NAMALWA (cell line): ENCODE measurements at regions not wholly inside any gene's neighbourhood (a gene's known extent, or its start where the extent isn't known, plus 50 kb on each side); places are given as distances from the start of the nearest gene placed in this dataset.
"Not testable (repeated sequence)": the region's sequence is repeated elsewhere in the genome, so short reads cannot be mapped to it uniquely, and the experiment has no call there.

Source experiments
- DNase-seq: peaks from one replicate; pipeline ENCODE4 v3.0.0-alpha.2; 2015; ENCODE audit warnings: low spot score

- no peak for DNase-seq
Measured at GRCh38 chr21:35201799-35202198, 152.7 kb upstream of the RUNX1 start.

GRCh38 chr21:35201288-35201687, 152.2 kb upstream of the RUNX1 start:
- no peak for DNase-seq

GRCh38 chr21:35199733-35200015, 150.6 kb upstream of the RUNX1 start:
- no peak for DNase-seq

- no peak for DNase-seq
Measured at GRCh38 chr21:35198982-35199732, 150.1 kb upstream of the RUNX1 start.

- no peak for DNase-seq
Measured at GRCh38 chr21:35198565-35198964, 149.5 kb upstream of the RUNX1 start.

DNA sequence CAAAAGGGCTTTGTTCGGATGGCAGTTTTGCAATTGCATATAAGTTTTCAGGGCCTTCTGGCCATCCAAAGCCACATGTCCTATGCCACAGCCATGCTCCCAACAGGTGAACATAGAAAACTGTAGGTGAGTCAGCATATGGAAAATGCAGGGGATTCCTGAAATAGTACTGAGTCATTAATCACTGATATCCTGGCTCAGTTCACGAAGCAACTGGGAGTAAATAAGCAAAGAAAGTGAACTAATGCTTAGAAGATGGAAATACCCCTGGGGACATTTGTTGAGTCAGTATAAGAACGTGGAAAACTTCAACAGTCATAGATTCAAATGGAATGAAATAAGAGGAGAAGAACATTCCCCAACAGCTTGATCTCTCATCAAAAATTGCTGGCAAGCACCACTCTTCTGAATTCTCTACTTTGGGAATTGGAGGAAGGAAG, 148.9 kb upstream of the RUNX1 start:
- no peak for DNase-seq

- DNase-seq: no peak
Measured at GRCh38 chr21:35197191-35197590, 148.1 kb upstream of the RUNX1 start.

DNA sequence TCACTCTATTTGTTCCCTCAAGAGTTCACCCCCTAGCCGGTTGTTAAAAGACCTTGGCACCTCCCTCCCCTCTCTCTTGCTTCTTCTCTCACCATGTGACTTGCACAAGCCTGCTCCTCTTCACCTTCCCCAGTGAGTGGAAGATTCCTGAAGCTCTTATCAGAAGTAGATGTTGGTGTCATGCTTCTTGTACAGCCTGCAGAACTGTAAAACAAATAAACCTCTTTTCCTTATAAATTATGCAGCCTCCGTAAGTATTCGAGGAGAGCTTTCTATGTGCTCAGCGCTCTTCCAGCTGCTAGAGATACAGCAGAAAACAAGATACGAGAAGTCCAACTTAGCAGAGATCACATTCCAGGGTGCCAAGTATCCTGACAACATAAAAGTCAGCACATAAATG, 147.0 kb upstream of the RUNX1 start:
- DNase-seq: no peak

- no peak for DNase-seq
Measured at GRCh38 chr21:35195232-35195631, 146.1 kb upstream of the RUNX1 start.

DNA sequence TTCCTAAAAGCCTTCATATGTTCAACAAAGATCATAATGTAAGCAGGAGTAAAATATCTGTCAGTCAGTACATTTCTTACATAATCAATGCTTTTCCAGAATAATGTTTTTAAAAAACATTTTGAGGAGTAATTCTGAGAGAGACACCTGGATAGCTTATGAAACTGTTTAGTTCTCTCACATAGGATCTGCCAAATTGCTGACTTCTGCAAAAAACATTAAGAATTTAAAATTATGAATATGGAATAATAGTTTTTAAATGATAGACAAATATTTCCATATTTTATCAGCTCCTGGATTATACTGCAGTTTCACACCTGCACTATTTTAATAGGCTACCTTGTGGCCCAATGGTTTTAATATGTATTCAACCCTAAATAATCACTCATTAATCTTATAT, 142.7 kb upstream of the RUNX1 start:
- DNase-seq: no peak

DNA sequence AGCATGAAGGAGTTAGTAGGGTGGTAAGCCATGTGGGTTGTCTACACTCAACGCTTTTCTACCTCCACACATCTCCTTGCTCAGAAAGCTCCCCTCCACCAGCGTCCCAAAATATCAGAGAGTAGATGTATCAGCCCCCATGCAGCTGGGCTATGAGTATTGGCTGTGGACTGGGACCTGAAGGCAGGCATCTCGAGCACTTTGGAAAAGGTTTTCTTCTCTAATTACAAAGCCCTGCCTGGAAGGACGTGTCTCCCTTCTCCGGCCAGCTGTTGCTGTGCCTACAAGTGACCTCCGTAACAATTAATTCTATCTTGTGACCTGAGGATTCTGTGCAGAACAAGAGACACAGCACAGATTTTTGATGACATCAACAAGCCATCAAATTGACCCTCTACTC, 142.0 kb upstream of the RUNX1 start:
- no peak for DNase-seq

GRCh38 chr21:35190201-35190701, 141.1 kb upstream of the RUNX1 start:
- no peak for DNase-seq

DNA sequence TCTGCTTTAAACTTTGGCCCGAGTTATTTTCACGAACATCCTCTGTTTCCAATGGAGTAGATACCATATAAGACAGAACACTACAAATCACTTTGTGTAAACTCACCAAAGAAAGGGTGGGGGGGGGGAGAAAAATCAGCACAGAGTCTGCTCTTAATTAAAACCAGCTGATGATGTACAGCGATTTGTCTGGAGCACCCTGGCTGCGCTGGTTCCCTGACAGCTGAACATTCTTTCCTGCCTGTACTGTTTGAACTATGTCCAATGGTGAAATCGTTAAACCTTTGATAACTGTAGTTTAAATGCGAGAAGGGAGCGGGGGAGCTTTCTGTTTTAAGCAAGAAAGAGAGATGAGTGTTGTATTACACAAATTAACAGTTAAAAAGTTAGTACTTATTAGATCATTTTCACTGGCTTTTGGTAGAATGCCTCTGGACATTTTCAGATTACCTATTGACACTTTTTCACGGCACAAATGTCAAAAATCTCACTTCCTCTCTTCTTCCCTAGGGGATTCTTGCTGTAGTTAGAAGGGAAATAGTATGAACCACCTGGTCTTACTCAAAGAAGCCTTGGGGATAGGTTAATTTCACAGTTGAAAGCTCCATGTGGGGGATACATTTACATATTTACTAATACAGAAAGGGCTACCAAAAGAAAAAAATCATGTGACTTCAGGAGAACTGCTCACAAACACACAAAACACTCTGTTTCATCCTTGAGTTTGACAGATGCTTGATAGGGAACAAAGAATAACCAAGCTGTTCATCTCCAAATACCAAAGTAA, 140.2 kb upstream of the RUNX1 start:
- DNase-seq: peak; percentile 86

DNA sequence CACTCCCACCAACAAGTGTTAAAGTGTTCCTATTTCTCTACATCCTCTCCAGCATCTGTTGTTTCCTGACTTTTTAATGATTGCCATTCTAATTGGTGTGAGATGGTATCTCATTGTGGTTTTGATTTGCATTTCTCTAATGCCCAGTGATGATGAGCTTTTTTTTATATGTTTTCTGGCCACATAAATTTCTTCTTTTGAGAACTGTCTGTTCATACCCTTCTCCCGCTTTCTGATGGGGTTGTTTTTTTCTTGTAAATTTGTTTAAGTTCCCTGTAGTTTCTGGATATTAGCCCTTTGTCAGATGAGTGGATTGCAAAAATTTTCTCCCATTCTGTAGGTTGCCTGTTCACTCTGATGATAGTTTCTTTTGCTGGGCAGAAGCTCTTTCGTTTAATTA, 134.3 kb upstream of the RUNX1 start:
- DNase-seq: not testable (repeated sequence)

DNA sequence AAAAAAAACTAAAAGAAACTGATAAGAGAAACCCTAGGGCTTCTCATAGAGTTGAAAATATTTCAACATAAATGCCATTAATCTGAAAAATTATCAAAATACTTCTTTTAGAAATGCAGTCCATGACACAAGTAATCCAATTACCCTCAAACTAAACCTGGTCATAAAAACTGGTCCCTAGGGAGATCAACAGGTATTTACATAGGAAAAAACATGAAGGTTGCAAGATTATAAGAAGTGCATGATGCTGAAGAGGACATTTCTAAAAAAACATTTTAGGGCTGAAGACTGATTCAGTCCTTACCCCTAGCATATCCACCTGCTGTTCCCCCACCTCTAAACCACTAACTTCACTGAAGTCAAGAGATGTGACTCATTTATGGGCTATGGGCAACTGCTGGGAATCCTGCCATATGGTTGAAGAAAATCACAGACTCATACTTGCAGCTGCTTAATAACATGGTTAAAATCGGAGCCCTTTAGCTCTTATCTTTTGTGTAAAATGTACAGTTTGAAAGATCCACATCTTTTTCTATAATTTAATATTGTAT, 131.0 kb upstream of the RUNX1 start:
- no peak for DNase-seq

DNA sequence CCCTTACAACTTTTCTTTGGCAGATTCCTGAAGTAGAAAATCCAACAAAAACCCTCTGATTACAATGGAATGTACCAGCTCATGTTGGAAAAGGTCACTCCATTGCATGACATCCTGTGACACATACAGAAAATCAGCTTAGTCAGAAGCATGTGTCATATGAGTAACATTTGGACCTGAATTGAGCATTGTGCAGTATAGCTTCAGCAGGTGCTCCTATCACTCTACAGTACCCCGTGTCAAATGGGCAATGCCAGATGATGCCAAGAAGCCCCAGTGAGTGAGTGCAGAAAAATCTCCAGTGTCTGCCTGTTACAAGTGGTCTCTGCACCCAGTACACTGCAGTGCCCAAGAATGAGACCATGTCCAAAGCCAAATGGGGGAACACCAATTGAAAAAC, 129.7 kb upstream of the RUNX1 start:
- DNase-seq: no peak

DNA sequence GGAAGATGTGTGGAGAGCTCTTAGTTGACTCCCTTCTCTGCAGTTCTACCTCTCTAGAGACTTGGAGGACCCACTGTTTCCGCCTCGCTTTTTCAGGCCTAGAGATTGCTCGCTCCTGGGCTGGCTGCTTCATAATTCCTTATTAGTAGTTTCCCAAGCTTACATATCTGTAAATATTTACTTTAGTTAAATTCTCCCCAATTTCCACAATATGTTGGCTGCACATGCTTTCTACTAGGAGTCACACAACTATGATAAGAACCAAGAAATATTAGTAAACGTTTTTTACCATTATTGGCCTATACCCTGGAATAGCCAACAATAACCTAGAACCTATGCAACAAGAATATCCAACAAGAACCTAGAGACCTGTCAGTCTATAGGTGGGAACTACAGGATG, 129.0 kb upstream of the RUNX1 start:
- DNase-seq: no peak

GRCh38 chr21:35172231-35172630, 123.1 kb upstream of the RUNX1 start:
- DNase-seq: no peak

- DNase-seq: no peak
Measured at GRCh38 chr21:35171385-35171784, 122.3 kb upstream of the RUNX1 start.

GRCh38 chr21:35170818-35171217, 121.7 kb upstream of the RUNX1 start:
- DNase-seq: no peak

DNA sequence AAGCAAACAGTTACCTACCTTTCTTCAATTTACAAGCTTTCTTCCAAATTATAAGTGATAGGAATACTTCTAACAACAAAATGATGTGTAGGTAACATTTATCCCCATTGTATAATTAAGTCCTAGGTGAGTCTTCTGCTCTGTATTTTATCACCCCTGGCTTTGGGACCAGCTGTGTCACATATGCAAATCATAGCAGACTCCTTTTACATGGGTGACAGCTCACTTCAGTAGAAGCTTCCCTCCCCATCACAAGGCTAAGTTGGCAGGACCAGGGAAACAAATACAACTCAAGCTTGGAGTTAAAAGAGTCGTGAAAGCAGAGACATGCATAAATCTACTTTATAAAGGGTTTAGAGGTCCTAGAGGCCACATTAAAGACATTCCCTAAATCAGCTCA, 121.1 kb upstream of the RUNX1 start:
- DNase-seq: peak; percentile 61

DNA sequence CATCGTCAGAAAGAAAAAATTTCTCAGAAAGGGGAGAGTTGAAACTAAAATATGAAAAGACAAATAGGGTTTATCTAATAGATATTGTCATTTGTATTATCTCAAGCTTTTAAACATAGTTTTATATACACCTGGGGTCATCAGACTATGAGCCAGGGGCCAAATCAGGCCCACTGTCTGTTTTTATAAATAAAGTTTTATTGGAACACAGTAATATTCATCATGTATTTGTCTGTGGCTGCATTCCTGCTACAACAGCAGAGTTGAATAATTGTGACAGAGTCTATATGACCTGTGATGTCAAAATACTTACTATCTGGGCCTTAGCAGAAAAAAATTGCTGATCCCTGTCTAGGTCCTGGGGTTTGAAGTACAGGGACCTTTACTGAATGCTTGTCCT, 120.5 kb upstream of the RUNX1 start:
- DNase-seq: no peak

- DNase-seq: no peak
Measured at GRCh38 chr21:35168735-35169134, 119.6 kb upstream of the RUNX1 start.
